GF-D8 (cell line): ENCODE measurements at regions not wholly inside any gene's neighbourhood (a gene's known extent, or its start where the extent isn't known, plus 50 kb on each side); places are given as distances from the start of the nearest gene placed in this dataset.

Source experiments
- DNase-seq: peaks from one replicate; lab custom pipeline; 2025; lab: John Stamatoyannopoulos, UW

DNA sequence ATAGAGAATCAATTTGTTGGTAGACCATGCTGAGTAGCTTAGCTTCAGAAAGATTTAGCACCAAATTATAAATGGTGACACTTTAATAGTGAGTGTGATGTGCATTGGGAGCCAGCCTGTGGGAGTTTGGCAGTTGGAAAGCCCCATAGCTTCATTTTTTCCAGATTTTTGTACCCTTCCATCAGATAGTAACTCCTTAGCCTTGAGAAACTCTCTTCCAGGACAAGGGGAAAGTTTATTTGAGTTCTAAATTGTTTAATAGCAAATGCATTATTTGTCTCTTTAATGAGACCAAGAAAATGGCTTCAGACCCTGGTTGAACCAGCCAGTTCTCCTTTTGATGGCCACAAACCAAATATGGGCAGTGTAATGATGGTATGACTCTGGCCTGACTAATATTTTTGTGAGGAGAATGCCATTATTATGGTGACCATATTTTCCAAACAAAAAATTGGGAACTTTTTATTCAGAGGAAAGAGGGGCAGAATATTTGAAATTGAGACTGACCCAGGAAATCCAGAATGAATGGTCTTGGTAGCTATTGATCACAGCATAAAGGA is 49.8 kb downstream of the PLCE1 start:
- no peak for DNase-seq

DNA sequence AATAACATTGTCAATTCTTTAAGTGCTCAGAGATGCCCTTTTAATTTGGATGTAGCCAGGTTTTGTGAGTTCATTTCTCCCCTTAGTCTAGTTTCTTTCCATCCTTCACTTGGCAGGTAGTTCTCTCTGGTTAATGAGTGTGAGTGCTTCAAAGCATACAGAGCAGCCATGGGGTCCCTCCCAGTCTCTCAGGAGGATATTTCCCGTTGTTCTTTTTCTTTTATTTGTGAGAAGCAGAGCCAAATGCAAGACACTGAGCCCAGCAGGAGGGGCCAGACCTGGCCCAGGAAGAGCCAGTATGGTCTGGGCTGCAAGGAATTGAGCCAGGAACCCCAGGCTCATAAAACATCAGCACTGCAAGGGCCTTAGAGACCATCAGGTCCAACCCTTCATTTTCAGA is 52.4 kb downstream of the PLCE1 start:
- DNase-seq: no peak

DNA sequence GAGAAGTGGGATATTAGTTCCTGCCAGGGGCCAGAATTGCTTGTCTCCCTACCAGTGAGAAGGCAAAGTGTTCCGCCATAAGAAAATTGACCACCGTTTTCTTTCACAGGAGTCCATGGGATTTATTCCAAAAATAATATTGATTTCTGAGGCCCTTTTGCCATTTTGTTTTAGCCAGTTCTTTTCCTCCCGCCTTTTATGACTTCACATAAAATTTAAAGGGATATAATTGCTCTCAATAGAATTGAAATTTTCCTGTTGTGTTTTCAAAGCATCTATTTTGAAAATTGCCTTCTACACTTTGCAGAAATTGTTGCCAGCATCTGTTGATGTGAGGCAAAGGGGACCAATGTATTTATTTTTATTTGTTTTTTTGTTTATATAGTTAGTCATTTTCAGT is 53.6 kb downstream of the PLCE1 start:
- DNase-seq: no peak

DNA sequence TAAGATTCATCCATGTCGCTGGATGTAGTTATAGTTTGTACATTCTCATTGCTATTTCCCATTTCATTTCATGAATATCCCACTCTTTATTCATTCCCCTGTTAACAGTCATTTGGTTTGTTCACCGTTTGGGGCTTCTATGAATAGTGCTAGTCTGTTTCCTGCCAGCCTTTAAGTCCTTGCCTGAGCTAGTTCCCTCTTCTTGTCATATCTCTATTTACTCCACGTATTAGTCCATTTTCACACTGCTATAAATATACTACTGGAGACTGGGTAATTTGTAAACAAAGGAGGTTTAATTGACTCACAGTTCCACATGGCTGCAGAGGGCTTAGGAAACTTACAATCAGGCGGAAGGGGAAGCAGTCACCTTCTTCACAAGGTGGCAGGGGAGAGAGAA is 56.2 kb downstream of the PLCE1 start:
- no peak for DNase-seq

DNA sequence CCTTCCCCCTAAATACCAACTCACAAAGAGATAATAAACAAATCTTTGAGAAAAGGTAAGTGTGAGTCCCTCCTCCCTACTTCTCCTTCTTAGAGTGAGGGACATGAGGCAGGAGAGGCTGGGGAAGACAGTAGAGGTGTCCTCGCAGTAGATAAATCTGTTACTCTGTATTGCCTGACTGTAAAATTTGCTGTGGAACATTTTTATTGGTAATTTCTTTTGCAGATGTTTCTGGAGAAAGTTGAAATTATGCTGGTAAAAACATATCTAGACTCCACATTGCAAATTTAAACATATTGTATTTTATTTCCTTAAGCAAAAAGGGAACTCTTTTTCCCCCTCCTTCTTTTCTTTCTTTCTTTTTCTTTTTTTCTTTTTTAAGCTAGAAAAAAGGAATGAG is 58.5 kb downstream of the PLCE1 start:
- no peak for DNase-seq

GRCh38 chr10:94052866-94053791 is 59.4 kb downstream of the PLCE1 start:
- no peak for DNase-seq

DNA sequence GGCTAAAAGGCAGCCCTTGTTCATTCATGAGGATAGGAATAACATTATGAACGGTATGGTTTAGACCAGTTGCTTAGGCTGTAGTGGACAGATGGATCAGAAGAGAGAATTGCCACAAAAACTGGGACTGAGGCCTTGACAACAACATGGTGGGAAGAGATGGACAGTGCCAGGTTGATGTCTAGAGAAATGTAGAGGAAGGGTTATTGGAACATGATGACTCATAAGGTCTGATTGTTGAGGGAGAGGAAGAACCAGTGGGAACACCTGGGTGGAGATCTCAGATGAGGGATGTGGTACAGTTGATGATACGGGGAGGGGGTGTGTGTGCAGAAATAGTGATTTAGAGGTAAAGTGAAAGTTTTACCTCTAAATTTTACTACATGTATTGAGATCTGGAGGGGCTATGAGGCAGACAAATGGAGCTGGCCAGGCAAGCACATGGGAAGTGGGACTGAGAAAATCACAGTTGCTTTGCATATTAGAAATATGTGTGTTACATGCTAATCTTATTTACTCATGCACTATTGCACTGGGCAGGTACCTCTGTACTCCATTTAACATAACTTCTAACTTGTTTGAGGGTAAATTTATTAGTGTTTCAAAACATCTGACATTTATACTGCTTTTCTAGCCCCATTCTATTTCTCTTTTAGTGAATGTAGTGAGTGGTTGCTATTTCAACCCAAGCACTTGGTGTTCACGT is 65.6 kb downstream of the PLCE1 start:
- DNase-seq: no peak

- DNase-seq: no peak
Measured at GRCh38 chr10:94061026-94061425, 67.3 kb downstream of the PLCE1 start.

GRCh38 chr10:94062611-94063010 is 68.9 kb downstream of the PLCE1 start:
- no peak for DNase-seq

GRCh38 chr10:94065362-94065761 is 71.6 kb downstream of the PLCE1 start:
- DNase-seq: no peak

GRCh38 chr10:94065787-94066186 is 72.1 kb downstream of the PLCE1 start:
- DNase-seq: no peak

DNA sequence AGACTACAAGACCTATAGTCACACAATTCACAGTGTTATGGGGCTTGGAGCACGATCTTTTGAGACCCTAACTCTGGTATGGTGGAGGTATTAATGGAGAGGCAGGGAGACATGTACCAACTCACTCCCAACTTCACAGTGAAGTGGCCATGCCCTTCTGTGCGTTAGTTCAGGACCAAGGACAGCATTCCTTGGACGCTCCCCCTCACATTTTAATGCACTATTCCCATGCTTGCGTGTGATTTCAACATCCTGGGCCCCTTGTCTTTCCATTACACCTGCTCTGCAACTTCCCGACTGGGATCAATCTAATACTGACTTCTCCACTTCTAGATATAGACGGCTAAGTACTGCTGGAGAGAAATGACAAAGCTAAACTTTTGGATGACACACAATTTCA is 72.7 kb downstream of the PLCE1 start:
- DNase-seq: no peak

DNA sequence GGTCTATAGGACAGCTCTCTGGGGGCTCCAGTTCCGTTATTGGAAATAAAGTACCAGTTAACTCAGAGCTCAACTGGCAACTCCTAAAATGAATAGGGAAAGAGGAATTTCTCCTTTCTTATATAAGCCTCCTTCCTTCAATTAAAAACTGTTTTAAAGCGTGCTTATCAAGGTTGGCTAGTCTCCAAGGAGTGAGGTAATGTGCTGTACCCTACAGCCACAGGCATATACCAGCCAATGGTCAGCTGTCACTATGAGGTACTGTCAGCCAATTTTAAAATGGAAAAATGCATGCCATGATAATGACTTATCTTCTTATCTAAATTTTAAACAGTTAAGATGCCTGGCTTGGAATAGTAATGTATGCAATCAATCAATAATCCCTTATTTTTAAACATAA is 76.2 kb downstream of the PLCE1 start:
- DNase-seq: no peak

DNA sequence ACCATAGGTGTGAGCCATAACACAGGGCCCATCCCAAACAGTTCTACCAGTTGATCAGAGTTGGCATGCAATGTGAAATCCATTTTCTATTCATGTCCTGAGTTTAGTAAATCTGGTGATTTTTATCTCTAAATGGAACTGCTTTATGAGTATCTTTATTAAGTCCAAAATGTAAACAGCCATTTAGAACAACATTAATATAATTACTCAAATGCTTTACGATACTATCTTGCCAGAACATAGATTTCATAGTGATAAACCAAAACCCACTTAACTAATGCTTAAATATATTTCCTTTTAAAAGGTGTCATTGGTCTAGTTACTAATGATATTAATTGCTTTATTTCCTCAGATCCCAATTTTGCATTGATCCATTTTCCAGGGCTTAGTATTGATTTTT is 80.7 kb downstream of the PLCE1 start:
- DNase-seq: no peak

DNA sequence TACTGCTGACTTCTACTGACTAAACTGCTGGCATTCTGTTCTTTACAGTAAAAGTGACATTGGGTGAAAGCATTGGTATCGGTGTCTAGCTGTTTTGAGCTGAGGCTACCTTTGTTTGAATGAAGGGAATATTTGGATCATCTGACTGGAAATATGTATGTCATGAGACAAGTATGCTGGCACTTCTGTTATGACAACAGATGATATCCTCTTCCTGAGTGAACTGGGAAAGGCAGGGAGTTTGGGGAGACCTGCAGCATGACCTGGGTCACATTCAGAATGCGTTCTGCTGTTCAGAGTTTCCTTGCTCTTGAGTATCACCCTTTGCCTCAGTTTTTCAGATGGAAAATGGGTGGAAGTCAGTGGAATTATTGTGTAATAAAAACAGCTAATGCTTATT is 81.8 kb downstream of the PLCE1 start:
- no peak for DNase-seq

DNA sequence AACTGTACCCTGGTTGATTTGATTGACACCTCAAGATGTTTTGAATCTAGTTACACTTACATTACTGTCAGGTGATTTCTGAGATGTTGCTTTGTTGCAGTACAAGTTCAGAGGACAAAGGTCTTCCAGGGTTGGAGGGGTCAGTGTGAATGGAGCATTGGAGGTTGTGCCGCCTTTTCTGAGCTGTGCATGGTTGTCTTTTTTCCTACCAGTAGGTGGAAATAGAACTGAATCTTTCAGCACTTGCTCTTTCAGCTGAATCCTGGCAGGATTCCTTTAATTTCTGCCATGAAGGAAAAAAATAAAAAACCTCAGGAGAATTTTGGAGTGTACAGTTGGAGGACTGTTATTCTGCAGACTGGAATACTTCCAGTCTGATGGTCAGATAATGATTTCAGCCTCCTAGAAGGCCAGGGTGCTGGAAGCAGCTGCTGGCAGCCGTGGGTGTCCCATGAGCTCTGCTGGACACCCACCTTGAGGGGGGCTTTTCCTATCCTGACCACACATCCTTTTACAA is 82.7 kb downstream of the PLCE1 start:
- DNase-seq: no peak

- no peak for DNase-seq
Measured at GRCh38 chr10:94077042-94077441, 83.3 kb downstream of the PLCE1 start.

GRCh38 chr10:94080108-94080507 is 86.4 kb downstream of the PLCE1 start:
- DNase-seq: no peak

- DNase-seq: no peak
Measured at GRCh38 chr10:94083662-94084265, 90.0 kb downstream of the PLCE1 start.

DNA sequence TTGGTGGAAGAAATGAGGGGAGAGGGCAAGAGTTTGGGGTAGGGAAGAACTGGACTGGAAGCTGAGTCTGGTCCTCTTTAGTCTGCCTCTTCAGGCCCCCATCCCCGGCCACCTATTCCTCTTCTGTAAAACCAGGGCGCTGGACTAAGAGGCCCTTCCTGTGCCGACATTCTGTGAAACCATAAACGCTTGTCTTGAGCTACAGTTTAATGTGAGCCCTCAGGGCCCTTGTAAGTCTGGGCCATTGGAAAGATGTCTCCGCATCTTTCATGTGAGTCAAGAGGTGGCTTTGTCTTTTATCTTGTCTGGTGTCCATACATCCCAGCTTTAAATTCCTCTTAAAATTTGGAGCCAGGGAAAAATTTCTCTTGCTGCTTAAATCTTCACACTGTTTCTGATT is 90.6 kb downstream of the PLCE1 start:
- no peak for DNase-seq

DNA sequence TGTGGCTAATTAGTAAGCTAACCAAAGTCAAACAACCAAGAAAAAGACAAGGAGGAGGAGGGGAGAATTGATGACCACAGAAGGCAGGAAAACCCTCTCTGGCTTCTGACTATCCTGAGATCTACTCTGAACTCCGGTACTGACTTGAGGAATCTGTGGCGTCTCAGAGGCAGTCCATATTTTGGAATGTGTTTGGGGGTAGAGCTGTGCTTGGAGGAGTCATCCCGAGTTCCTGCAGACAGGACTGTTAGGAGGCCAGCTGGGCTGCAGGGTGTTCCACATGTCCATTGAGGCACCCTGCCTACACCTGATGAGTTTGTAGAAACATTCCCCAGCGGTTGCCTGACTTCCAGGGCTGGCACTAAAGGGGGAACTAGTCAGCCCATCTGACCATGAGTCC is 91.6 kb downstream of the PLCE1 start:
- no peak for DNase-seq

GRCh38 chr10:94085766-94086437 is 92.2 kb downstream of the PLCE1 start:
- no peak for DNase-seq
